Sigmoid colon (tissue), 4 donors: ENCODE measurements at regions not wholly inside any gene's neighbourhood (a gene's known extent, or its start where the extent isn't known, plus 50 kb on each side); places are given as distances from the start of the nearest gene placed in this dataset.

Experiments used
- EP300 ChIP-seq, 4 donors: sonication (generic); formaldehyde crosslinking; IDR thresholded peaks; one replicate each; pipeline ENCODE4 v1.6.1; 2017; ENCODE audit warnings: antibody characterized with exemption in 4 of 4
- POLR2A ChIP-seq, 2 donors: fragments of 450-650 bp; IDR thresholded peaks; one replicate each; pipeline ENCODE4 v1.6.1; 2016; ENCODE audit warnings: antibody characterized with exemption in 2 of 2, mild to moderate bottlenecking in 2 of 2, moderate library complexity in 2 of 2
- POLR2AphosphoS5 ChIP-seq, 4 donors: sonication (generic); formaldehyde crosslinking; IDR thresholded peaks; one replicate each; pipeline ENCODE4 v1.6.1; 2017; ENCODE audit warnings: antibody characterized with exemption in 4 of 4
- TF ChIP-seq, protein P1 (sequence below), 4 experiments: fragments of 450-650 bp in 3 of 4; fragments of 200-600 bp in 1 of 4; IDR thresholded peaks; one replicate each; pipeline ENCODE4 v1.5.1; 2016 to 2019; ENCODE audit warnings: antibody characterized with exemption in 4 of 4, mild to moderate bottlenecking in 3 of 4, moderate library complexity in 2 of 4

DNA sequence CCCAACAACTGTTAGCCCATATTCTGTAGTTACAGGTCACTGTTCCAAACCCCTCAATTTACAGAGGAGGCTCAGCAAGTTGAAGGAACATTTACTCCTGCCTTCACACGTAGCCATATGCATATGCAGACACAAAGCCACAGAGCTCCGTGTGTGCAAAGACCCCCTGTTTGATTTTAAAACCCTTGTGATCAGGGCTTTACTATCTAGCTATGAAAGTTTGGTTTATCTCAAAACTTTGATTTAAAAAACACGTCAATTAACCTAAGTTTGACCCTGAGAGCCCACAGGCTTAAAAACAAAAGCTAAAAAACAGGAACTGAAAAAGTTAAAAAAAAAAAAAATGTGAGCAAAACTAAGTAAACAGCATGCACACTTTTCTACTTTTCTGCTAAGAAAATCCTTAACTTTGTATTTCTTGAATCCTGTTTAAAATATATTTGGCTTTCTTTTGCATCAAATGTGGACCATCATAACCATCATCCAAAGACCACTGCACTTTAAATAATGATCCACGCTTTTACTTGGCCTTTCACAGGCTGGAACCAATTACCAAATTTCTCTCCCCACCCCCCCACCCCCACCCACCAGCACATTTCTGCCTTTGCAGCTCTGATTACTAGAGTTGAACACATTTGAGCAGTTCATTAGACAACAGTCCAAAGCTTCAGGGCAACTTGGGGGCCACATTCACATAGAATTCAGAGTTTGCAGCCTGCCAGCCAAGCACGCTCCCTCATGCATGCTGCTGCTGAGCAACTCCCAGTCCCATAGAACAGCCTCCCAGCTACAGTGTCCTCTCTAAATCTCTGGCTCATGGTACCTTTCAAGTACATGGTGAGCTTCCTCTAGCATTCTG lies 128.8 kb upstream of the MAP3K1 start:
- TF ChIP-seq, protein P1, sequence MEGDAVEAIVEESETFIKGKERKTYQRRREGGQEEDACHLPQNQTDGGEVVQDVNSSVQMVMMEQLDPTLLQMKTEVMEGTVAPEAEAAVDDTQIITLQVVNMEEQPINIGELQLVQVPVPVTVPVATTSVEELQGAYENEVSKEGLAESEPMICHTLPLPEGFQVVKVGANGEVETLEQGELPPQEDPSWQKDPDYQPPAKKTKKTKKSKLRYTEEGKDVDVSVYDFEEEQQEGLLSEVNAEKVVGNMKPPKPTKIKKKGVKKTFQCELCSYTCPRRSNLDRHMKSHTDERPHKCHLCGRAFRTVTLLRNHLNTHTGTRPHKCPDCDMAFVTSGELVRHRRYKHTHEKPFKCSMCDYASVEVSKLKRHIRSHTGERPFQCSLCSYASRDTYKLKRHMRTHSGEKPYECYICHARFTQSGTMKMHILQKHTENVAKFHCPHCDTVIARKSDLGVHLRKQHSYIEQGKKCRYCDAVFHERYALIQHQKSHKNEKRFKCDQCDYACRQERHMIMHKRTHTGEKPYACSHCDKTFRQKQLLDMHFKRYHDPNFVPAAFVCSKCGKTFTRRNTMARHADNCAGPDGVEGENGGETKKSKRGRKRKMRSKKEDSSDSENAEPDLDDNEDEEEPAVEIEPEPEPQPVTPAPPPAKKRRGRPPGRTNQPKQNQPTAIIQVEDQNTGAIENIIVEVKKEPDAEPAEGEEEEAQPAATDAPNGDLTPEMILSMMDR (IDR thresholded peaks at IDR 0.05) = no peak
- no peak for TF ChIP-seq POLR2AphosphoS5 (IDR thresholded peaks at IDR 0.05)
- TF ChIP-seq POLR2A (IDR thresholded peaks at IDR 0.05) = no peak
- no peak for TF ChIP-seq EP300 (IDR thresholded peaks at IDR 0.05)
